ENCODE measurements at regions not wholly inside any gene's neighbourhood (a gene's known extent, or its start where the extent isn't known, plus 50 kb on each side); places are given as distances from the start of the nearest gene placed in this dataset.

DNA sequence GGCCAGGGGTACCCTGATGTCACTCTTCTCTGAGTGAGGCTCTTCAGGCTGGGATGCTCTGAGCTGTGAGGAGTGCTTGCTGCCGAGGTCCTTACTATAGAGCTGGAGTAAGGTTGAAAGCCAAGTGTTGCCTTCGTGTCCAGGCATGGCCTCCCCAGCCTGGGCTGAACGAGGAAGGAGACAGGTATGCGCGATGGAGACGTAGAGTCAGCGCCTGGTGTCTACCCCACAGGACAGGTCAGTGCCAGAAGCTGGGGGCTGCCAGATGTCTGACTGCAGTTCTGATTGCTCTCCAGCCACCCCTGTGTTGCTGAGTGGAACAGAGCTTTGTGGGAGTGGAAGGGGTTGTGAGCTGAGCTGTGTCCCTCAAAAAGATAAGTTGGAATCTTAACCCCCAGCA lies 135.8 kb upstream of the AJAP1 start:
- ChIA-PET POLR2A (ENCODE audit: unreplicated experiment) (no interaction called here), CTCF (no interaction called here)
- Histone ChIP-seq H3K4me1 (ENCODE audit: control insufficient read depth, insufficient read depth, low read length) (no peaks in the 10 kb centered on the region), H3K9ac (ENCODE audit: low read depth, low read length) (no peak overlapping the region), H3K4ac (ENCODE audit: low read depth, low read length) (no peak overlapping the region), H2BK20ac (ENCODE audit: low read depth, low read length) (no peak overlapping the region), H2AK5ac (ENCODE audit: low read depth, low read length) (no peak overlapping the region), H3K27ac (ENCODE audit: insufficient read depth, low read length) (no peak overlapping the region), H2BK120ac (ENCODE audit: low read depth, low read length) (no peak overlapping the region), H3K23ac (ENCODE audit: low read depth, low read length) (no peak overlapping the region), H3K56ac (ENCODE audit: extremely low read depth, insufficient read depth, low read length) (no peak overlapping the region), H3K79me1 (ENCODE audit: low read depth in 1 of 2, low read length in 2 of 2) (no peaks in the 10 kb centered on the region), H3K4me2 (ENCODE audit: low read depth, low read length) (no peak overlapping the region), H4K8ac (ENCODE audit: low read depth in 2 of 2, low read length in 2 of 2) (no peak overlapping the region), H2BK15ac (ENCODE audit: low read depth, low read length) (no peak overlapping the region), H3K27me3 (ENCODE audit: control insufficient read depth, insufficient read depth, low read length) (no peaks in the 10 kb centered on the region), H2BK5ac (ENCODE audit: low read depth, low read length, poor library complexity, severe bottlenecking) (no peak overlapping the region), H3K36me3 (ENCODE audit: control insufficient read depth, insufficient read depth, low read length) (no peaks in the 10 kb centered on the region), H3K9me3 (ENCODE audit: control insufficient read depth, insufficient read depth, low read length) (peaks cover 43% of the 10 kb centered on the region), H3K14ac (replicated peaks; ENCODE audit: low read depth, low read length) (no peak overlapping the region), H4K20me1 (ENCODE audit: insufficient read depth, low read length) (no peaks in the 10 kb centered on the region), H2AFZ (replicated peaks; ENCODE audit: low read length, poor library complexity) (no peak overlapping the region), H3K9me1 (ENCODE audit: insufficient read depth, low read length) (no peaks in the 10 kb centered on the region), H2AK9ac (replicated peaks; ENCODE audit: low read depth, low read length, poor library complexity) (no peak overlapping the region), H3K4me3 (ENCODE audit: insufficient read depth, low read depth, low read length) (no peak overlapping the region), H3K18ac (ENCODE audit: low read depth, low read length) (no peak overlapping the region), H4K5ac (ENCODE audit: low read depth, low read length) (no peak overlapping the region), H4K91ac (ENCODE audit: insufficient read depth, low read depth, low read length) (no peak overlapping the region)
- TF ChIP-seq POLR2A (IDR thresholded peaks at IDR 0.05; ENCODE audit: low read depth, low read length) (no peak), MAZ (IDR thresholded peaks at IDR 0.05; ENCODE audit: borderline replicate concordance, low read depth, low read length) (no peak), RAD21 (IDR thresholded peaks at IDR 0.05; ENCODE audit: low read length) (no peak), SMC3 (IDR thresholded peaks at IDR 0.05; ENCODE audit: low read depth, low read length) (no peak), FOS (IDR thresholded peaks at IDR 0.05; ENCODE audit: low read depth, low read length) (no peak), NFE2L2 (IDR thresholded peaks at IDR 0.05; ENCODE audit: low read depth, low read length) (no peak), RCOR1 (IDR thresholded peaks at IDR 0.05; ENCODE audit: insufficient replicate concordance, low read length) (no peak), RFX5 (IDR thresholded peaks at IDR 0.05; ENCODE audit: low read depth, low read length) (no peak), CEBPB (IDR thresholded peaks at IDR 0.05; ENCODE audit: low read depth, low read length) (no peak), BHLHE40 (IDR thresholded peaks at IDR 0.05; ENCODE audit: low read depth, low read length) (no peak), MAFK (IDR thresholded peaks at IDR 0.05; ENCODE audit: low read depth, low read length) (no peak), CHD1 (IDR thresholded peaks at IDR 0.05; ENCODE audit: low read depth, low read length) (no peak), MXI1 (IDR thresholded peaks at IDR 0.05; ENCODE audit: borderline replicate concordance, low read depth, low read length) (no peak)
- TF ChIP-seq, protein P1, sequence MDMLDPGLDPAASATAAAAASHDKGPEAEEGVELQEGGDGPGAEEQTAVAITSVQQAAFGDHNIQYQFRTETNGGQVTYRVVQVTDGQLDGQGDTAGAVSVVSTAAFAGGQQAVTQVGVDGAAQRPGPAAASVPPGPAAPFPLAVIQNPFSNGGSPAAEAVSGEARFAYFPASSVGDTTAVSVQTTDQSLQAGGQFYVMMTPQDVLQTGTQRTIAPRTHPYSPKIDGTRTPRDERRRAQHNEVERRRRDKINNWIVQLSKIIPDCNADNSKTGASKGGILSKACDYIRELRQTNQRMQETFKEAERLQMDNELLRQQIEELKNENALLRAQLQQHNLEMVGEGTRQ (IDR thresholded peaks at IDR 0.05; ENCODE audit: low read depth, low read length): no peak
- TF ChIP-seq, protein P2, sequence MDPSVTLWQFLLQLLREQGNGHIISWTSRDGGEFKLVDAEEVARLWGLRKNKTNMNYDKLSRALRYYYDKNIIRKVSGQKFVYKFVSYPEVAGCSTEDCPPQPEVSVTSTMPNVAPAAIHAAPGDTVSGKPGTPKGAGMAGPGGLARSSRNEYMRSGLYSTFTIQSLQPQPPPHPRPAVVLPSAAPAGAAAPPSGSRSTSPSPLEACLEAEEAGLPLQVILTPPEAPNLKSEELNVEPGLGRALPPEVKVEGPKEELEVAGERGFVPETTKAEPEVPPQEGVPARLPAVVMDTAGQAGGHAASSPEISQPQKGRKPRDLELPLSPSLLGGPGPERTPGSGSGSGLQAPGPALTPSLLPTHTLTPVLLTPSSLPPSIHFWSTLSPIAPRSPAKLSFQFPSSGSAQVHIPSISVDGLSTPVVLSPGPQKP (IDR thresholded peaks at IDR 0.05; ENCODE audit: borderline replicate concordance, low read depth, low read length): no peak
- TF ChIP-seq, protein P3, sequence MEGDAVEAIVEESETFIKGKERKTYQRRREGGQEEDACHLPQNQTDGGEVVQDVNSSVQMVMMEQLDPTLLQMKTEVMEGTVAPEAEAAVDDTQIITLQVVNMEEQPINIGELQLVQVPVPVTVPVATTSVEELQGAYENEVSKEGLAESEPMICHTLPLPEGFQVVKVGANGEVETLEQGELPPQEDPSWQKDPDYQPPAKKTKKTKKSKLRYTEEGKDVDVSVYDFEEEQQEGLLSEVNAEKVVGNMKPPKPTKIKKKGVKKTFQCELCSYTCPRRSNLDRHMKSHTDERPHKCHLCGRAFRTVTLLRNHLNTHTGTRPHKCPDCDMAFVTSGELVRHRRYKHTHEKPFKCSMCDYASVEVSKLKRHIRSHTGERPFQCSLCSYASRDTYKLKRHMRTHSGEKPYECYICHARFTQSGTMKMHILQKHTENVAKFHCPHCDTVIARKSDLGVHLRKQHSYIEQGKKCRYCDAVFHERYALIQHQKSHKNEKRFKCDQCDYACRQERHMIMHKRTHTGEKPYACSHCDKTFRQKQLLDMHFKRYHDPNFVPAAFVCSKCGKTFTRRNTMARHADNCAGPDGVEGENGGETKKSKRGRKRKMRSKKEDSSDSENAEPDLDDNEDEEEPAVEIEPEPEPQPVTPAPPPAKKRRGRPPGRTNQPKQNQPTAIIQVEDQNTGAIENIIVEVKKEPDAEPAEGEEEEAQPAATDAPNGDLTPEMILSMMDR (conservative IDR thresholded peaks at IDR 0.05; ENCODE audit: low read depth, low read length): no peak
- WGBS, 2 experiments (ENCODE audit: extremely low coverage in 2 of 2, insufficient read length in 1 of 2): 56% methylated on average over 3 of the region's 7 CpGs; no CpG with 5 or more reads in 1 of the 2 experiments
- in situ Hi-C loops (cut with MboI; ENCODE audit: low sequenced_read_pairs) (no loop called here), intact Hi-C loops (cut with micrococcal nuclease) (no loop called here), dilution Hi-C loops (cut with HindIII; ENCODE audit: low sequenced_read_pairs, unreplicated experiment) (no loop called here)
- no peak for ATAC-seq (ENCODE audit: low read depth)
- no peak for DNase-seq
- no TSS peak for BruUV-seq (replicated peaks)
